Neural progenitor cell (in vitro differentiated cells): ENCODE measurements at regions not wholly inside any gene's neighbourhood (a gene's known extent, or its start where the extent isn't known, plus 50 kb on each side); places are given as distances from the start of the nearest gene placed in this dataset.

Experiments used
- DNase-seq: peaks from one replicate; pipeline ENCODE4 v3.0.0-alpha.2; 2016; ENCODE audit warnings: low spot score
- H2AFZ ChIP-seq: fragments of 200-600 bp; sonication (generic); replicated peaks from 2 replicates; pipeline ENCODE4 v1.6.1; 2016; ENCODE audit warnings: antibody characterized with exemption
- H3F3A ChIP-seq: fragments of 200-600 bp; sonication (generic); 2 replicates; pipeline ENCODE4 v1.6.1; 2016; ENCODE audit warnings: antibody characterized with exemption, low read depth
- H3K27ac ChIP-seq: fragments of 200-600 bp; sonication (generic); 2 replicates; pipeline ENCODE4 v1.5.1; 2016; ENCODE audit warnings: mild to moderate bottlenecking
- H3K27me3 ChIP-seq: fragments of 200-600 bp; sonication (generic); 2 replicates; pipeline ENCODE4 v1.6.1; 2016; ENCODE audit warnings: mild to moderate bottlenecking, moderate library complexity
- H3K36me3 ChIP-seq: fragments of 200-600 bp; sonication (generic); 2 replicates; pipeline ENCODE4 v1.5.1; 2016
- H3K4me1 ChIP-seq: fragments of 200-600 bp; sonication (generic); 2 replicates; pipeline ENCODE4 v1.6.1; 2016; ENCODE audit warnings: mixed run types
- H3K4me2 ChIP-seq: fragments of 200-600 bp; sonication (generic); 2 replicates; pipeline ENCODE4 v1.6.1; 2016
- H3K4me3 ChIP-seq: fragments of 200-600 bp; sonication (generic); 2 replicates; pipeline ENCODE4 v1.5.1; 2016
- H3K79me2 ChIP-seq: fragments of 200-600 bp; sonication (generic); 2 replicates; pipeline ENCODE4 v1.6.1; 2016; ENCODE audit warnings: low read depth
- H3K9ac ChIP-seq: fragments of 200-600 bp; sonication (generic); 2 replicates; pipeline ENCODE4 v1.6.1; 2016
- H3K9me3 ChIP-seq: fragments of 200-600 bp; sonication (generic); 2 replicates; pipeline ENCODE4 v1.5.1; 2016; ENCODE audit warnings: low read depth
- H4K20me1 ChIP-seq: fragments of 200-600 bp; sonication (generic); 2 replicates; pipeline ENCODE4 v1.6.1; 2016; ENCODE audit warnings: low read depth
- H3K27ac Mint-ChIP-seq: 3 replicates; pipeline ENCODE4 v1.8.0; 2021; ENCODE audit warnings: mixed read lengths
- H3K27me3 Mint-ChIP-seq: 2 replicates; pipeline ENCODE4 v1.8.0; 2022; ENCODE audit warnings: low read depth, mild to moderate bottlenecking, inconsistent platforms, moderate library complexity, mixed read lengths; ENCODE audit not compliant: insufficient read depth
- H3K36me3 Mint-ChIP-seq: 3 replicates; pipeline ENCODE4 v1.8.0; 2021; ENCODE audit warnings: mixed read lengths
- H3K4me1 Mint-ChIP-seq: 3 replicates; pipeline ENCODE4 v1.8.0; 2021; ENCODE audit warnings: mixed read lengths
- H3K4me3 Mint-ChIP-seq: 3 replicates; pipeline ENCODE4 v1.8.0; 2021; ENCODE audit warnings: mild to moderate bottlenecking, moderate library complexity, mixed read lengths
- H3K9me3 Mint-ChIP-seq: 3 replicates; pipeline ENCODE4 v1.8.0; 2020; ENCODE audit warnings: mixed read lengths
- EZH2 ChIP-seq: fragments of 200-600 bp; sonication (generic); IDR thresholded peaks from 2 replicates; pipeline ENCODE4 v1.6.1; 2017; ENCODE audit warnings: antibody characterized with exemption, mild to moderate bottlenecking, moderate library complexity
- EZH2phosphoT487 ChIP-seq: fragments of 200-600 bp; sonication (generic); IDR thresholded peaks from 2 replicates; pipeline ENCODE4 v1.6.1; 2017; ENCODE audit warnings: antibody characterized with exemption
- TF ChIP-seq, protein P1 (sequence below): fragments of 200-600 bp; sonication (generic); IDR thresholded peaks from 2 replicates; pipeline ENCODE4 v1.5.1; 2017; ENCODE audit warnings: antibody characterized with exemption, mild to moderate bottlenecking

DNA sequence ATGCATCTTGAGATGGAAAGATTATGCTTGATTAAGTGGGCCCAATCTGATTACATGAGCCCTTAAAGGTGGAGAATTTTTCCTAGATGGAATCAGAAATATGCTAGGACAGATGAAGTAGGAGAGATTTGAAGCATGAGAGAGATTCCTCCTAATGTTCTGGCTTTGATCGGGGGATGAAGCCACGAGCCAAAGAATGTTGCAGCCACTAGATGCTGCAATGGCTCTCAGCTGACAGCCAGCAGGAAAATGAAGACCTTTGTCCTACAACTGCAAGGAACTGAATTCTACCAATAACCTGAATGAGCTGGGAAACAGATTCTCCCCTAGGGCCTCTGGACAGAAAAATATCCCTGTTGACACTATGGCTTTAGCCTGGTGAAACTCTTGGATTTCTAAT, 82.6 kb upstream of the ATP2B1 start:
- Mint-ChIP-seq H3K36me3 (peaks cover 2% of the 10 kb centered on the region), H3K27me3 (no peaks in the 10 kb centered on the region)
- DNase-seq, result no peak

DNA sequence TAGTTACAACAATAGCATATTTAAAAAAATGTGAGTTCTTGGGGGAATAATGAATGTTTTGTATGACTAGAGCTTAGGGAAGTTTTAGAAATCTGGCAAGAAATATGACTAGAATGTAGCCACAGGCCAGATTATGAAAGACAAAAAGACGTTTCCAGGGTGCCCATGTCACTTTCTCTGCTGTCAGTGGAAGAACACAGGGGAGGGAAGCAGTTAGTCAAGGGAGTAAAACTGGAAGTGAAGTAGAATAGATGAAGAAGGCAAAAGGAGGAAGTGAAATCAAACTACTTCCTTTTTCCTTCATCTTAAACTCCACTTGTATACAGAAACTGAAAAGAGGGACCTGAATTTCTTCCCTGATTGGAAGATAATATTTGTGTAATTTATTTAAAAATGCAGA, 81.2 kb upstream of the ATP2B1 start:
- Histone ChIP-seq H3K27me3 (no peaks in the 10 kb centered on the region), H3K4me2 (no peak overlapping the region), H3K4me1 (no peaks in the 10 kb centered on the region), H3F3A (no peaks in the 10 kb centered on the region), H3K9me3 (no peaks in the 10 kb centered on the region), H3K79me2 (no peaks in the 10 kb centered on the region), H3K9ac (no peak overlapping the region), H3K36me3 (no peaks in the 10 kb centered on the region), H4K20me1 (no peaks in the 10 kb centered on the region), H3K4me3 (no peak overlapping the region), H3K27ac (no peak overlapping the region), H2AFZ (no peak overlapping the region)
- H3K4me3 Mint-ChIP-seq, result no peak overlapping the region
- peaks cover 6% of the 10 kb centered on the region for H3K36me3 Mint-ChIP-seq
- no peak for TF ChIP-seq EZH2phosphoT487
- TF ChIP-seq, protein P1, sequence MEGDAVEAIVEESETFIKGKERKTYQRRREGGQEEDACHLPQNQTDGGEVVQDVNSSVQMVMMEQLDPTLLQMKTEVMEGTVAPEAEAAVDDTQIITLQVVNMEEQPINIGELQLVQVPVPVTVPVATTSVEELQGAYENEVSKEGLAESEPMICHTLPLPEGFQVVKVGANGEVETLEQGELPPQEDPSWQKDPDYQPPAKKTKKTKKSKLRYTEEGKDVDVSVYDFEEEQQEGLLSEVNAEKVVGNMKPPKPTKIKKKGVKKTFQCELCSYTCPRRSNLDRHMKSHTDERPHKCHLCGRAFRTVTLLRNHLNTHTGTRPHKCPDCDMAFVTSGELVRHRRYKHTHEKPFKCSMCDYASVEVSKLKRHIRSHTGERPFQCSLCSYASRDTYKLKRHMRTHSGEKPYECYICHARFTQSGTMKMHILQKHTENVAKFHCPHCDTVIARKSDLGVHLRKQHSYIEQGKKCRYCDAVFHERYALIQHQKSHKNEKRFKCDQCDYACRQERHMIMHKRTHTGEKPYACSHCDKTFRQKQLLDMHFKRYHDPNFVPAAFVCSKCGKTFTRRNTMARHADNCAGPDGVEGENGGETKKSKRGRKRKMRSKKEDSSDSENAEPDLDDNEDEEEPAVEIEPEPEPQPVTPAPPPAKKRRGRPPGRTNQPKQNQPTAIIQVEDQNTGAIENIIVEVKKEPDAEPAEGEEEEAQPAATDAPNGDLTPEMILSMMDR, result no peak
- TF ChIP-seq EZH2, result no peak
- no peaks in the 10 kb centered on the region for H3K4me1 Mint-ChIP-seq
- H3K27me3 Mint-ChIP-seq, result peaks cover 6% of the 10 kb centered on the region
- no peak overlapping the region for H3K27ac Mint-ChIP-seq
- peaks cover 28% of the 10 kb centered on the region for H3K9me3 Mint-ChIP-seq
- DNase-seq, result no peak

More for the DNA sequence above, 82.6 kb upstream of the ATP2B1 start:
- H3K9ac ChIP-seq, result no peak overlapping the region
- TF ChIP-seq EZH2phosphoT487 (no peak), EZH2 (no peak)
- TF ChIP-seq, protein P1, result no peak
- H3K36me3 ChIP-seq, result no peaks in the 10 kb centered on the region
- H3K27ac Mint-ChIP-seq, result no peak overlapping the region
- no peaks in the 10 kb centered on the region for H3K27me3 ChIP-seq
- no peaks in the 10 kb centered on the region for H3F3A ChIP-seq
- no peaks in the 10 kb centered on the region for H4K20me1 ChIP-seq
- no peak overlapping the region for H3K4me3 Mint-ChIP-seq
- no peak overlapping the region for H3K4me3 ChIP-seq
- H2AFZ ChIP-seq, result no peak overlapping the region
- H3K4me1 ChIP-seq, result no peaks in the 10 kb centered on the region
- H3K9me3 ChIP-seq, result no peaks in the 10 kb centered on the region
- no peaks in the 10 kb centered on the region for H3K4me1 Mint-ChIP-seq
- no peak overlapping the region for H3K27ac ChIP-seq
- H3K79me2 ChIP-seq, result no peaks in the 10 kb centered on the region
- H3K4me2 ChIP-seq, result no peak overlapping the region
- H3K9me3 Mint-ChIP-seq, result peaks cover 20% of the 10 kb centered on the region

DNA sequence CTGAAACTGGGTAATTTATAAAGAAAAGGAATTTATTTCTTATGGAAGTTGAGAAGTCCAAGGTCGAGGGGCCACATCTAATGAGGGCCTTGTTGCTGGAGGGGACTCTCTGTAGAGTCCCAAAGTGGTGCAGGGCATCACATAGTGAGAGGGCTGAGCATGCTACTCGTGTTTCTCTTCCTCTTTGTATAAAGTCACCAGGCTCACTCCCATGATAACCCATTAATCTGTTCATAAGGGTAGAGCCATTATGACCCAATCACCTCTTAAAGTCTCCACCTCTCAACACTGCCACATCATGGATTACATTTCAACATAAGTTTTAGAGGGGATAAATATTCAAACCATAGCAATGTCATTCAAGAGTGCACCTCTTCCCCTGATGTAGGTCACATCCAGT, 79.1 kb upstream of the ATP2B1 start:
- Mint-ChIP-seq H3K4me3 (no peak overlapping the region), H3K27ac (no peak overlapping the region), H3K9me3 (peaks cover 28% of the 10 kb centered on the region), H3K4me1 (peaks cover 4% of the 10 kb centered on the region), H3K27me3 (peaks cover 8% of the 10 kb centered on the region), H3K36me3 (peaks cover 6% of the 10 kb centered on the region)
- Histone ChIP-seq H3K27ac (no peak overlapping the region), H3K27me3 (no peaks in the 10 kb centered on the region), H3K4me3 (no peak overlapping the region), H3K79me2 (no peaks in the 10 kb centered on the region), H3K9ac (no peak overlapping the region), H3F3A (no peaks in the 10 kb centered on the region), H4K20me1 (no peaks in the 10 kb centered on the region), H3K4me1 (no peaks in the 10 kb centered on the region), H2AFZ (no peak overlapping the region), H3K9me3 (no peaks in the 10 kb centered on the region), H3K4me2 (no peak overlapping the region), H3K36me3 (no peaks in the 10 kb centered on the region)
- TF ChIP-seq, protein P1, result no peak
- TF ChIP-seq EZH2phosphoT487, result no peak
- TF ChIP-seq EZH2, result no peak
- DNase-seq, result no peak
